ENCODE measurements at regions not wholly inside any gene's neighbourhood (a gene's known extent, or its start where the extent isn't known, plus 50 kb on each side); places are given as distances from the start of the nearest gene placed in this dataset.

- no peak for DNase-seq
Measured at GRCh38 chr15:94177112-94177511, 54.2 kb upstream of the MCTP2 start.

GRCh38 chr15:94175420-94175819 lies 55.9 kb upstream of the MCTP2 start:
- no peak for DNase-seq

- DNase-seq: no peak
Measured at GRCh38 chr15:94174399-94174802, 57.0 kb upstream of the MCTP2 start.

- peak; percentile 7 to 21 for DNase-seq
Measured at GRCh38 chr15:94168250-94168649, 63.1 kb upstream of the MCTP2 start.

GRCh38 chr15:94164971-94165370 lies 66.4 kb upstream of the MCTP2 start:
- DNase-seq: no peak

- peak; percentile 62 to 68 for DNase-seq
Measured at GRCh38 chr15:94164202-94164807, 67.1 kb upstream of the MCTP2 start.

GRCh38 chr15:94162939-94163338 lies 68.4 kb upstream of the MCTP2 start:
- no peak for DNase-seq

- DNase-seq: no peak
Measured at GRCh38 chr15:94154255-94154654, 77.1 kb upstream of the MCTP2 start.

- DNase-seq: no peak
Measured at GRCh38 chr15:94145046-94145445, 86.3 kb upstream of the MCTP2 start.

GRCh38 chr15:94141802-94142201 lies 89.6 kb upstream of the MCTP2 start:
- no peak for DNase-seq

- no peak for DNase-seq
Measured at GRCh38 chr15:94135486-94136147, 95.7 kb upstream of the MCTP2 start.

GRCh38 chr15:94131875-94132274 lies 99.5 kb upstream of the MCTP2 start:
- no peak for DNase-seq

- DNase-seq: no peak
Measured at GRCh38 chr15:94130504-94130903, 100.9 kb upstream of the MCTP2 start.

- DNase-seq: no peak
Measured at GRCh38 chr15:94127006-94127405, 104.4 kb upstream of the MCTP2 start.

GRCh38 chr15:94125698-94126097 lies 105.7 kb upstream of the MCTP2 start:
- no peak for DNase-seq

GRCh38 chr15:94125156-94125555 lies 106.2 kb upstream of the MCTP2 start:
- DNase-seq: no peak

- DNase-seq: no peak
Measured at GRCh38 chr15:94122516-94122915, 108.8 kb upstream of the MCTP2 start.

GRCh38 chr15:94119923-94120775 lies 111.2 kb upstream of the MCTP2 start:
- DNase-seq: peak; percentile 11 to 16

GRCh38 chr15:94119298-94119811 lies 112.0 kb upstream of the MCTP2 start:
- DNase-seq: no peak

GRCh38 chr15:94110476-94111130 lies 120.8 kb upstream of the MCTP2 start:
- no peak for DNase-seq

GRCh38 chr15:94107652-94108051 lies 123.7 kb upstream of the MCTP2 start:
- DNase-seq: no peak

GRCh38 chr15:94105760-94106159 lies 125.6 kb upstream of the MCTP2 start:
- DNase-seq: no peak

GRCh38 chr15:94100863-94101262 lies 130.5 kb upstream of the MCTP2 start:
- no peak for DNase-seq
